DND-41 (cell line): ENCODE measurements at regions not wholly inside any gene's neighbourhood (a gene's known extent, or its start where the extent isn't known, plus 50 kb on each side); places are given as distances from the start of the nearest gene placed in this dataset.

Source experiments
- ATAC-seq: fragments of 200-7000 bp; cut with Tn5 transposase; 3 replicates; pipeline ENCODE4 v1.9.1; 2021; ENCODE audit warnings: low read depth; ENCODE audit not compliant: insufficient read depth
- DNase-seq: peaks from one replicate; pipeline ENCODE4 v3.0.0-alpha.2; 2020
- H2AFZ ChIP-seq: 2 replicates; pipeline ENCODE4 v1.6.0; 2012; ENCODE audit warnings: low read depth, low read length
- H3K27ac ChIP-seq: 2 replicates; pipeline ENCODE4 v1.5.1; 2012; ENCODE audit warnings: low read length, inconsistent platforms
- H3K27me3 ChIP-seq: fragments of 200-600 bp; sonication (generic); 2 replicates; pipeline ENCODE4 v1.6.0; 2012; ENCODE audit warnings: low read length, mild to moderate bottlenecking, inconsistent platforms; ENCODE audit not compliant: insufficient read depth, poor library complexity
- H3K36me3 ChIP-seq: 2 replicates; pipeline ENCODE4 v1.5.1; 2012; ENCODE audit warnings: low read length, inconsistent platforms; ENCODE audit not compliant: insufficient read depth
- H3K4me1 ChIP-seq: 2 replicates; pipeline ENCODE4 v1.5.1; 2012; ENCODE audit warnings: mild to moderate bottlenecking, low read length; ENCODE audit not compliant: insufficient read depth
- H3K4me2 ChIP-seq: 2 replicates; pipeline ENCODE4 v1.6.0; 2012; ENCODE audit warnings: mild to moderate bottlenecking, moderate library complexity, low read length, inconsistent platforms; ENCODE audit not compliant: insufficient read depth
- H3K4me3 ChIP-seq, 2 experiments: fragments of 200-600 bp in 1 of 2; shearing (Covaris generic) in 1 of 2; 2 replicates each; pipeline ENCODE4 v1.5.1; 2012 to 2016; ENCODE audit warnings: inconsistent platforms in 2 of 2, low read length in 2 of 2, mild to moderate bottlenecking in 2 of 2, low read depth in 1 of 2, moderate library complexity in 1 of 2
- H3K79me2 ChIP-seq: 2 replicates; pipeline ENCODE4 v1.6.0; 2012; ENCODE audit warnings: low read length, inconsistent platforms; ENCODE audit not compliant: insufficient read depth
- H3K9ac ChIP-seq: 2 replicates; pipeline ENCODE4 v1.6.0; 2012; ENCODE audit warnings: low read depth, mild to moderate bottlenecking, inconsistent platforms, low read length, moderate library complexity
- H3K9me3 ChIP-seq: 2 replicates; pipeline ENCODE4 v1.5.1; 2012; ENCODE audit warnings: low read length, moderate library complexity, mild to moderate bottlenecking, inconsistent platforms; ENCODE audit not compliant: insufficient read depth, severe bottlenecking
- H4K20me1 ChIP-seq: 2 replicates; pipeline ENCODE4 v1.6.0; 2012; ENCODE audit warnings: low read length; ENCODE audit not compliant: insufficient read depth
- CTCF ChIP-seq: IDR thresholded peaks from 2 replicates; pipeline ENCODE4 v1.5.1; 2012; ENCODE audit warnings: borderline replicate concordance, low read length, moderate library complexity, mild to moderate bottlenecking; ENCODE audit not compliant: poor library complexity, severe bottlenecking; ENCODE audit errors: extremely low read depth
- EZH2 ChIP-seq: IDR thresholded peaks from 3 replicates; pipeline ENCODE4 v1.6.1; 2012; ENCODE audit warnings: borderline replicate concordance, low read depth, mild to moderate bottlenecking, moderate library complexity, low read length, inconsistent platforms; ENCODE audit not compliant: severe bottlenecking

- Histone ChIP-seq H3K9me3 (no peaks in the 10 kb centered on the region), H3K27me3 (no peaks in the 10 kb centered on the region), H3K4me3 (no peak overlapping the region), H3K27ac (peak overlapping the region; percentile 56), H3K4me2 (no peak overlapping the region), H3K36me3 (no peaks in the 10 kb centered on the region), H3K9ac (no peak overlapping the region), H2AFZ (no peak overlapping the region), H3K4me1 (peaks cover 37% of the 10 kb centered on the region), H3K79me2 (no peaks in the 10 kb centered on the region), H4K20me1 (no peaks in the 10 kb centered on the region)
- DNase-seq: no peak
- no peak for ATAC-seq
- TF ChIP-seq CTCF: no peak
- TF ChIP-seq EZH2: no peak
Observed at GRCh38 chr11:134617360-134617759, 205.3 kb upstream of the B3GAT1 start.

GRCh38 chr11:134616038-134616437 is 204.0 kb upstream of the B3GAT1 start:
- no peak overlapping the region for H3K4me3 ChIP-seq
- H4K20me1 ChIP-seq: no peaks in the 10 kb centered on the region

GRCh38 chr11:134615041-134615615 is 203.1 kb upstream of the B3GAT1 start:
- H3K4me1 ChIP-seq: peaks cover 37% of the 10 kb centered on the region
- peak overlapping the region; percentile 28; the same call in 1 of the 2 replicates for H3K27ac ChIP-seq
- TF ChIP-seq EZH2 (no peak), CTCF (no peak)
- peak overlapping the region; percentile 27; the same call in 1 of the 2 replicates for H2AFZ ChIP-seq
- no peaks in the 10 kb centered on the region for H3K27me3 ChIP-seq
- H3K36me3 ChIP-seq: no peaks in the 10 kb centered on the region
- DNase-seq (peak; percentile 54), ATAC-seq (peak; percentile 82)
- no peak overlapping the region for H3K4me2 ChIP-seq
- H3K9ac ChIP-seq: no peak overlapping the region
- H3K9me3 ChIP-seq: no peaks in the 10 kb centered on the region
- H4K20me1 ChIP-seq: no peaks in the 10 kb centered on the region
- H3K79me2 ChIP-seq: no peaks in the 10 kb centered on the region
- H3K4me3 ChIP-seq: no peak overlapping the region

More at GRCh38 chr11:134616038-134616437, 204.0 kb upstream of the B3GAT1 start:
- peaks cover 37% of the 10 kb centered on the region for H3K4me1 ChIP-seq
- no peak overlapping the region for H3K4me2 ChIP-seq
- no peaks in the 10 kb centered on the region for H3K36me3 ChIP-seq
- no peak overlapping the region; the same call in 1 of the 2 replicates for H3K27ac ChIP-seq
- no peaks in the 10 kb centered on the region for H3K27me3 ChIP-seq
- DNase-seq (no peak), ATAC-seq (no peak)
- no peak overlapping the region for H2AFZ ChIP-seq
- H3K9ac ChIP-seq: no peak overlapping the region
- H3K9me3 ChIP-seq: no peaks in the 10 kb centered on the region
- no peaks in the 10 kb centered on the region for H3K79me2 ChIP-seq
- TF ChIP-seq CTCF (no peak), EZH2 (no peak)
